ENCODE measurements at regions not wholly inside any gene's neighbourhood (a gene's known extent, or its start where the extent isn't known, plus 50 kb on each side); places are given as distances from the start of the nearest gene placed in this dataset.

DNA sequence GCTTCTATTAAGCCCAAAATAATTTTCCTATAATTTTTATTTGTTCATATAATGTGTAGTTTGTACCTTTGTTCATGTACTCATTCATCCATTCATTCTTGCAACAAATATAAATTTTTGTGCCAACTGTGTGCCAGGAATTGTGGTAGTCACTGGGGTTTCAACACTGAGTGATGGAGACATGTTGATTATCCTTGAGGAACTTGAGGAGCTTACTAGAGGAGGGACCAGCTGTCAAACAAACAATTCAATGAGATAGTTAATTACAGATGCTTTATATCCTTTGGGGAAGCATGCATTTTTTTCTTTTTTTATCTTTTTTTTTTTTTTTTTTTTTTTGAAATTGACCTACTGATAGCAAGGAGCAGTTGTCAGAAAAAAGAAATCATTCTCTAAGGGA is 324.8 kb downstream of the GABRG2 start:
- Histone ChIP-seq H3K4ac (ENCODE audit: low read depth in 1 of 2, low read length in 2 of 2) (no peak overlapping the region), H4K8ac (ENCODE audit: low read length) (no peak overlapping the region), H4K91ac (ENCODE audit: low read length) (no peak overlapping the region), H2AK5ac (ENCODE audit: low read length, severe bottlenecking) (no peak overlapping the region), H2BK12ac (ENCODE audit: low read length in 2 of 2) (no peak overlapping the region), H2BK120ac (ENCODE audit: low read depth, low read length) (no peak overlapping the region), H3K36me3 (ENCODE audit: control insufficient read depth in 1 of 2, insufficient read depth in 2 of 2, low read depth in 1 of 2, low read length in 2 of 2) (no peaks in the 10 kb centered on the region), H3K4me1 (ENCODE audit: control insufficient read depth, insufficient read depth, low read depth, low read length) (no peaks in the 10 kb centered on the region), H2AFZ (ENCODE audit: low read depth, low read length) (no peak overlapping the region), H3K4me3 (ENCODE audit: insufficient read depth in 1 of 2, low read depth in 1 of 2, low read length in 2 of 2) (no peak overlapping the region), H3K14ac (ENCODE audit: low read length in 2 of 2) (no peak overlapping the region), H3K18ac (ENCODE audit: low read depth in 1 of 2, low read length in 2 of 2) (no peak overlapping the region), H3K9me3 (ENCODE audit: control insufficient read depth, low read length) (peaks cover 37% of the 10 kb centered on the region), H3K79me1 (replicated peaks; ENCODE audit: low read length, poor library complexity, severe bottlenecking) (no peaks in the 10 kb centered on the region), H3K27me3 (ENCODE audit: control insufficient read depth in 1 of 2, insufficient read depth in 1 of 2, low read length in 2 of 2) (no peaks in the 10 kb centered on the region), H3K9ac (ENCODE audit: low read length) (no peak overlapping the region), H3K27ac (ENCODE audit: low read length, poor library complexity, severe bottlenecking) (no peak overlapping the region), H2BK15ac (ENCODE audit: low read depth, poor library complexity, severe bottlenecking) (no peak overlapping the region), H2BK5ac (ENCODE audit: low read depth, low read length, poor library complexity, severe bottlenecking) (no peak overlapping the region), H3K23ac (ENCODE audit: low read length in 2 of 2) (no peak overlapping the region), H3K4me2 (ENCODE audit: low read length, poor library complexity, severe bottlenecking) (no peak overlapping the region)
- DNase-seq, result no peak

DNA sequence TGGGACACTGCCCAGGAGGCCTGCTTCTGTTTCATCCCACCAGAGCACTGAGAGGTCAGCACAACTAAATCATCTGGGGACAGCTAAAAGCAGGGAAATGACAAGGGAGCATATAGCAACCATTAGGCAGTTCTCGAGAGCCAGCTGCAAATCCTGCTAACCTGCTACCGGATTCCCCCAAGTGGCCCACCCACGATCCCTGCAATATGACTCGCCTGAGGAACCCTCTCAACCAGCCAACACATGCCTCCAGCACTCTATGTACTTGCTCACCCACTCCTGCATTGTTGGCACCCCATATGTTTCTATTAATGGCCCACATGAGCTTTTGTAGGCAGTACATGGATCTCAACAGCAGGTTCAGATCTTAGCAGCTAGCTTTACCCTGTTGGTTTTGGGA is 326.0 kb downstream of the GABRG2 start:
- no peak overlapping the region for H2BK5ac ChIP-seq (ENCODE audit: low read depth, low read length, poor library complexity, severe bottlenecking)
- no peaks in the 10 kb centered on the region for H3K4me1 ChIP-seq (ENCODE audit: control insufficient read depth, insufficient read depth, low read depth, low read length)
- H4K8ac ChIP-seq (ENCODE audit: low read length), result no peak overlapping the region
- H2AFZ ChIP-seq (ENCODE audit: low read depth, low read length), result no peak overlapping the region
- H3K9me3 ChIP-seq (ENCODE audit: control insufficient read depth, low read length), result peaks cover 44% of the 10 kb centered on the region
- no peak overlapping the region for H3K27ac ChIP-seq (ENCODE audit: low read length, poor library complexity, severe bottlenecking)
- H3K79me1 ChIP-seq (replicated peaks; ENCODE audit: low read length, poor library complexity, severe bottlenecking), result no peaks in the 10 kb centered on the region
- H3K9ac ChIP-seq (ENCODE audit: low read length), result no peak overlapping the region
- H3K18ac ChIP-seq (ENCODE audit: low read depth in 1 of 2, low read length in 2 of 2), result no peak overlapping the region
- H3K14ac ChIP-seq (ENCODE audit: low read length in 2 of 2), result no peak overlapping the region
- no peak overlapping the region for H2BK120ac ChIP-seq (ENCODE audit: low read depth, low read length)
- no peak overlapping the region for H4K91ac ChIP-seq (ENCODE audit: low read length)
- no peaks in the 10 kb centered on the region for H3K27me3 ChIP-seq (ENCODE audit: control insufficient read depth in 1 of 2, insufficient read depth in 1 of 2, low read length in 2 of 2)
- no peak overlapping the region for H3K4ac ChIP-seq (ENCODE audit: low read depth in 1 of 2, low read length in 2 of 2)
- H3K36me3 ChIP-seq (ENCODE audit: control insufficient read depth in 1 of 2, insufficient read depth in 2 of 2, low read depth in 1 of 2, low read length in 2 of 2), result no peaks in the 10 kb centered on the region
- H3K4me2 ChIP-seq (ENCODE audit: low read length, poor library complexity, severe bottlenecking), result no peak overlapping the region
- H2AK5ac ChIP-seq (ENCODE audit: low read length, severe bottlenecking), result no peak overlapping the region
- no peak overlapping the region for H3K4me3 ChIP-seq (ENCODE audit: insufficient read depth in 1 of 2, low read depth in 1 of 2, low read length in 2 of 2)
- H2BK12ac ChIP-seq (ENCODE audit: low read length in 2 of 2), result no peak overlapping the region
- H3K23ac ChIP-seq (ENCODE audit: low read length in 2 of 2), result no peak overlapping the region
- no peak overlapping the region for H2BK15ac ChIP-seq (ENCODE audit: low read depth, poor library complexity, severe bottlenecking)
- DNase-seq, result no peak
- 50% methylated on average over 4 of the region's 4 CpGs for WGBS

DNA sequence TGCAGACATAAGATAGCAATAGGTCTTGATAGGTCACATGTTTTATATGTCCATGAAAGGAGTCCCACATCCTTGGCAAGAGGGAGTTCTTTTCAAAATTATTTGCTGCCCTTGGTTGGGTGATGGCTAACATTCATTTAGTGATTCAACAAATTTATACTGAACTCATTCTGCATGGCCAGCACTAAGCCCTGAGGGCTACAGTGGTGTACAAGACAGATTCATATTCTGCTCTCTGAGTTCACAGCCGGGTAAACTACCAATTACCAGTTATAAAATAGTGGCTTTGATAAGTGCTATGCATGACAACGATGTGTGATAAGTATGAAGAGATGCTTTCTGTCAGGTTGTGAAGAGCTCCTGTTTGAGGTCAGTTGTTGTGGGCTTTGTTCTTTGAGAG is 340.0 kb downstream of the GABRG2 start:
- no peak overlapping the region for H3K14ac ChIP-seq (ENCODE audit: low read length in 2 of 2)
- no peak for DNase-seq
- no peak overlapping the region for H3K27ac ChIP-seq (ENCODE audit: low read length, poor library complexity, severe bottlenecking)
- H4K91ac ChIP-seq (ENCODE audit: low read length), result no peak overlapping the region
- H3K27me3 ChIP-seq (ENCODE audit: control insufficient read depth in 1 of 2, insufficient read depth in 1 of 2, low read length in 2 of 2), result no peaks in the 10 kb centered on the region
- WGBS, result 86% methylated on average over 1 of the region's 2 CpGs
- no peak overlapping the region for H3K23ac ChIP-seq (ENCODE audit: low read length in 2 of 2)
- no peak overlapping the region for H2BK120ac ChIP-seq (ENCODE audit: low read depth, low read length)
- H2AFZ ChIP-seq (ENCODE audit: low read depth, low read length), result no peak overlapping the region
- no peak overlapping the region for H3K4ac ChIP-seq (ENCODE audit: low read depth in 1 of 2, low read length in 2 of 2)
- no peak overlapping the region for H2BK12ac ChIP-seq (ENCODE audit: low read length in 2 of 2)
- no peak overlapping the region for H3K4me3 ChIP-seq (ENCODE audit: insufficient read depth in 1 of 2, low read depth in 1 of 2, low read length in 2 of 2)
- no peaks in the 10 kb centered on the region for H3K4me1 ChIP-seq (ENCODE audit: control insufficient read depth, insufficient read depth, low read depth, low read length)
- H2BK5ac ChIP-seq (ENCODE audit: low read depth, low read length, poor library complexity, severe bottlenecking), result no peak overlapping the region
- no peak overlapping the region for H2AK5ac ChIP-seq (ENCODE audit: low read length, severe bottlenecking)
- no peak overlapping the region for H3K4me2 ChIP-seq (ENCODE audit: low read length, poor library complexity, severe bottlenecking)
- no peaks in the 10 kb centered on the region for H3K36me3 ChIP-seq (ENCODE audit: control insufficient read depth in 1 of 2, insufficient read depth in 2 of 2, low read depth in 1 of 2, low read length in 2 of 2)
- H3K18ac ChIP-seq (ENCODE audit: low read depth in 1 of 2, low read length in 2 of 2), result no peak overlapping the region
- no peak overlapping the region for H3K9ac ChIP-seq (ENCODE audit: low read length)
- no peak overlapping the region for H2BK15ac ChIP-seq (ENCODE audit: low read depth, poor library complexity, severe bottlenecking)
- no peaks in the 10 kb centered on the region for H3K79me1 ChIP-seq (replicated peaks; ENCODE audit: low read length, poor library complexity, severe bottlenecking)
- H3K9me3 ChIP-seq (ENCODE audit: control insufficient read depth, low read length), result no peaks in the 10 kb centered on the region
- no peak overlapping the region for H4K8ac ChIP-seq (ENCODE audit: low read length)

DNA sequence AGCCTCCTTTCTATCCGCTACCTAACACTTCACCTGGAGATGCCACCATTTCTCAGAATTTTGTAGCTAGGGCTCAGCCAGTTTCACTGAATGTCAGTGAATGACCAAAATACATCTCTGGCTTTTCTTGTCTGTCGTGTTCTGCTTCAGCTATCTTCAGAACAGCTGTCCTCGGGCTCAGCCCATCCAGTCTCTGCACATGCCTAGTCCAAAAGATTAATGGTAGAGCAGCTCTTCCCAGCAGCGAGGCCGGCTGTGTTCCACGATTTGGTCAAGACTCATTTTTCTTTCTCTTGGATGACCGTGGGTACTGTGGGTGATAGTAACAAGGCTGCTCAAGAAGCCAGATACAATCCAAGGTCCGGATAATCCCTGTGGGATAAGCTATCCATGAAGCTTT is 342.8 kb downstream of the GABRG2 start:
- Histone ChIP-seq H3K27me3 (ENCODE audit: control insufficient read depth in 1 of 2, insufficient read depth in 1 of 2, low read length in 2 of 2) (no peaks in the 10 kb centered on the region), H3K18ac (ENCODE audit: low read depth in 1 of 2, low read length in 2 of 2) (no peak overlapping the region), H3K4ac (ENCODE audit: low read depth in 1 of 2, low read length in 2 of 2) (no peak overlapping the region), H3K9me3 (ENCODE audit: control insufficient read depth, low read length) (no peaks in the 10 kb centered on the region), H3K27ac (ENCODE audit: low read length, poor library complexity, severe bottlenecking) (no peak overlapping the region), H4K91ac (ENCODE audit: low read length) (no peak overlapping the region), H4K8ac (ENCODE audit: low read length) (no peak overlapping the region), H2BK15ac (ENCODE audit: low read depth, poor library complexity, severe bottlenecking) (no peak overlapping the region), H3K4me2 (ENCODE audit: low read length, poor library complexity, severe bottlenecking) (no peak overlapping the region), H3K23ac (ENCODE audit: low read length in 2 of 2) (no peak overlapping the region), H2AK5ac (ENCODE audit: low read length, severe bottlenecking) (no peak overlapping the region), H3K4me1 (ENCODE audit: control insufficient read depth, insufficient read depth, low read depth, low read length) (no peaks in the 10 kb centered on the region), H2BK12ac (ENCODE audit: low read length in 2 of 2) (no peak overlapping the region), H3K14ac (ENCODE audit: low read length in 2 of 2) (no peak overlapping the region), H2AFZ (ENCODE audit: low read depth, low read length) (no peak overlapping the region), H2BK120ac (ENCODE audit: low read depth, low read length) (no peak overlapping the region), H3K9ac (ENCODE audit: low read length) (no peak overlapping the region), H3K36me3 (ENCODE audit: control insufficient read depth in 1 of 2, insufficient read depth in 2 of 2, low read depth in 1 of 2, low read length in 2 of 2) (no peaks in the 10 kb centered on the region), H3K4me3 (ENCODE audit: insufficient read depth in 1 of 2, low read depth in 1 of 2, low read length in 2 of 2) (no peak overlapping the region), H2BK5ac (ENCODE audit: low read depth, low read length, poor library complexity, severe bottlenecking) (no peak overlapping the region), H3K79me1 (replicated peaks; ENCODE audit: low read length, poor library complexity, severe bottlenecking) (no peaks in the 10 kb centered on the region)
- DNase-seq, result no peak
- 72% methylated on average over 8 of the region's 8 CpGs for WGBS
